GM12878 (cell line): ENCODE measurements at regions not wholly inside any gene's neighbourhood (a gene's known extent, or its start where the extent isn't known, plus 50 kb on each side); places are given as distances from the start of the nearest gene placed in this dataset.

Experiments used
- ATAC-seq: fragments of 200-7000 bp; cut with Tn5 transposase; 3 replicates; pipeline ENCODE4 v1.9.1; 2020; ENCODE audit warnings: mild to moderate bottlenecking, moderate library complexity
- BruUV-seq: library from RNA; stranded (reverse); fragments of 400-500 nt; replicated peaks from 2 replicates; lab custom pipeline; 2021; lab: Mats Ljungman, UMichigan
- CTCF ChIA-PET: fragments of 300-600 bp; sonication (Branson Sonifier 250); formaldehyde crosslinking; extraction: SDS; loops from one replicate; lab custom pipeline; 2021; ENCODE audit warnings: inconsistent platforms; lab: Yijun Ruan, JAX
- POLR2A ChIA-PET: fragments of 350-600 bp; formaldehyde crosslinking; extraction: SDS; loops from one replicate; lab custom pipeline; 2021; ENCODE audit warnings: inconsistent platforms; lab: Charles Lee
- RAD21 ChIA-PET: fragments of 300-600 bp; sonication (Branson Sonifier 250); formaldehyde crosslinking; loops from one replicate; lab custom pipeline; 2023; ENCODE audit warnings: antibody characterized with exemption; ENCODE audit not compliant: unreplicated experiment; lab: Charles Lee
- SMC1A ChIA-PET: fragments of 300-600 bp; sonication (Branson Sonifier 250); formaldehyde crosslinking; loops from one replicate; lab custom pipeline; 2023; ENCODE audit not compliant: unreplicated experiment, uncharacterized antibody; lab: Charles Lee
- DNase-seq: peaks from one replicate; pipeline ENCODE4 v3.0.0-alpha.2; 2011; ENCODE audit warnings: low read depth, low spot score
- FAIRE-seq: peaks from 3 replicates; lab custom pipeline; 2011; peaks lifted over from hg19 to GRCh38; lab: Jason Lieb, UNC
- H2AFZ ChIP-seq: 2 replicates; pipeline ENCODE4 v1.6.0; 2011; ENCODE audit warnings: low read depth, low read length, control low read depth; ENCODE audit not compliant: control insufficient read depth
- H3K27ac ChIP-seq: 2 replicates; pipeline ENCODE4 v1.5.1; 2011; ENCODE audit warnings: control low read depth; ENCODE audit not compliant: control insufficient read depth, insufficient read depth
- H3K27me3 ChIP-seq, 2 experiments: replicated peaks in 1 of 2; 2 replicates each; pipeline versions ENCODE4 v1.6.0 to v1.6.1; 2011; ENCODE audit warnings: low read length in 1 of 2; ENCODE audit not compliant: control insufficient read depth in 2 of 2, insufficient read depth in 2 of 2
- H3K36me3 ChIP-seq, 2 experiments: 2 replicates each; pipeline ENCODE4 v1.5.1; 2011; ENCODE audit warnings: low read length in 1 of 2; ENCODE audit not compliant: control insufficient read depth in 2 of 2, insufficient read depth in 2 of 2
- H3K4me1 ChIP-seq: 2 replicates; pipeline ENCODE4 v1.6.1; 2011; ENCODE audit warnings: mild to moderate bottlenecking, low read length, moderate library complexity, mixed read lengths; ENCODE audit not compliant: control insufficient read depth, insufficient read depth
- H3K4me2 ChIP-seq: 2 replicates; pipeline ENCODE4 v1.6.0; 2011; ENCODE audit warnings: control low read depth; ENCODE audit not compliant: control insufficient read depth, insufficient read depth
- H3K4me3 ChIP-seq: fragments of 200-600 bp; sonication (generic); 2 replicates; pipeline ENCODE4 v1.5.1; 2016
- H3K79me2 ChIP-seq: 2 replicates; pipeline ENCODE4 v1.6.0; 2011; ENCODE audit warnings: low read length; ENCODE audit not compliant: control insufficient read depth, insufficient read depth
- H3K9ac ChIP-seq: 2 replicates; pipeline ENCODE4 v1.8.0; 2011; ENCODE audit warnings: low read length, control low read depth, mixed read lengths; ENCODE audit not compliant: control insufficient read depth, insufficient read depth
- H3K9me3 ChIP-seq: replicated peaks from 3 replicates; pipeline ENCODE4 v1.5.1; 2011; ENCODE audit warnings: mild to moderate bottlenecking, low read length; ENCODE audit not compliant: control insufficient read depth, insufficient read depth
- H4K20me1 ChIP-seq: 2 replicates; pipeline ENCODE4 v1.6.0; 2011; ENCODE audit not compliant: control insufficient read depth, insufficient read depth
- BACH1 ChIP-seq: fragments of 450-650 bp; IDR thresholded peaks from 2 replicates; pipeline ENCODE4 v1.6.1; 2017; ENCODE audit warnings: mild to moderate bottlenecking, borderline replicate concordance
- BMI1 ChIP-seq: fragments of 450-650 bp; IDR thresholded peaks from 2 replicates; pipeline ENCODE4 v1.6.1; 2016; ENCODE audit warnings: mild to moderate bottlenecking, moderate library complexity, borderline replicate concordance
- BRCA1 ChIP-seq: IDR thresholded peaks from 2 replicates; pipeline ENCODE4 v1.6.1; 2011; ENCODE audit warnings: low read depth, low read length, improper control_type of control experiment
- CREB1 ChIP-seq: IDR thresholded peaks from 2 replicates; pipeline ENCODE4 v1.6.1; 2012; ENCODE audit warnings: low read depth, mild to moderate bottlenecking, inconsistent platforms
- EZH2 ChIP-seq: IDR thresholded peaks from 2 replicates; pipeline ENCODE4 v1.6.1; 2012; ENCODE audit warnings: low read depth, mild to moderate bottlenecking, control low read depth, inconsistent platforms, low read length, borderline replicate concordance; ENCODE audit not compliant: control insufficient read depth
- GATAD2B ChIP-seq: fragments of 450-650 bp; conservative IDR thresholded peaks from 2 replicates; pipeline ENCODE4 v1.6.1; 2017; ENCODE audit warnings: low read depth, mild to moderate bottlenecking, moderate library complexity
- HDGF ChIP-seq: fragments of 450-650 bp; IDR thresholded peaks from 2 replicates; pipeline ENCODE4 v1.6.1; 2016; ENCODE audit warnings: antibody characterized with exemption
- MEF2A ChIP-seq: IDR thresholded peaks from 2 replicates; pipeline ENCODE4 v1.6.1; 2011; ENCODE audit warnings: low read depth, mild to moderate bottlenecking, low read length, moderate library complexity; ENCODE audit not compliant: insufficient read depth
- PML ChIP-seq: IDR thresholded peaks from 2 replicates; pipeline ENCODE4 v1.6.1; 2012; ENCODE audit warnings: low read length, inconsistent platforms
- POLR2AphosphoS5 ChIP-seq: IDR thresholded peaks from 2 replicates; pipeline ENCODE4 v1.6.1; 2011; ENCODE audit warnings: mild to moderate bottlenecking, low read length, inconsistent platforms
- SP1 ChIP-seq: IDR thresholded peaks from one replicate; pipeline ENCODE4 v1.6.1; 2011; ENCODE audit warnings: low read depth, low read length
- TARDBP ChIP-seq: IDR thresholded peaks from 2 replicates; pipeline ENCODE4 v1.6.1; 2016; ENCODE audit warnings: borderline replicate concordance
- TCF12 ChIP-seq: IDR thresholded peaks from 2 replicates; pipeline ENCODE4 v1.6.1; 2011; ENCODE audit warnings: low read depth, mild to moderate bottlenecking, low read length
- ZNF24 ChIP-seq: fragments of 450-650 bp; IDR thresholded peaks from 2 replicates; pipeline ENCODE4 v1.6.1; 2017; ENCODE audit warnings: antibody characterized with exemption, mild to moderate bottlenecking
- ZNF274 ChIP-seq: IDR thresholded peaks from one replicate; pipeline ENCODE4 v1.8.0; 2011; ENCODE audit not compliant: insufficient read length, insufficient read depth
- ZZZ3 ChIP-seq: IDR thresholded peaks from 2 replicates; pipeline ENCODE4 v1.6.1; 2011; ENCODE audit warnings: low read depth; ENCODE audit not compliant: control insufficient read depth, insufficient read length
- WGBS: methylation state at CpG from one replicate; pipeline ENCODE4 v1.1.6; 2016; ENCODE audit warnings: low lambda C conversion rate; ENCODE audit not compliant: insufficient replicate concordance, insufficient coverage; ENCODE audit errors: missing lambda C conversion rate; 5-methylcytosine and 5-hydroxymethylcytosine counted together
- in situ Hi-C: fragments of 300-500 bp; cut with MboI; formaldehyde crosslinking; loops from 9 replicates; pipeline ENCODE4 v1.14.3; 2018; ENCODE audit warnings: mixed read lengths
- intact Hi-C: fragments of 100-400 bp; cut with micrococcal nuclease; formaldehyde crosslinking; loops from one replicate; pipeline ENCODE4 v1.14.2; 2022; ENCODE audit not compliant: unreplicated experiment
- TF ChIP-seq, protein P1 (sequence below): fragments of 450-650 bp; formaldehyde crosslinking; IDR thresholded peaks from 2 replicates; pipeline ENCODE4 v1.4.0; 2022; ENCODE audit warnings: mild to moderate bottlenecking, moderate library complexity
- TF ChIP-seq, protein P2 (sequence below): fragments of 450-650 bp; IDR thresholded peaks from 2 replicates; pipeline ENCODE4 v1.6.1; 2016; ENCODE audit warnings: mild to moderate bottlenecking
- TF ChIP-seq, protein P3 (sequence below): fragments of 150-350 bp; IDR thresholded peaks from 2 replicates; pipeline ENCODE4 v1.6.1; 2016; ENCODE audit warnings: low read depth, low read length

DNA sequence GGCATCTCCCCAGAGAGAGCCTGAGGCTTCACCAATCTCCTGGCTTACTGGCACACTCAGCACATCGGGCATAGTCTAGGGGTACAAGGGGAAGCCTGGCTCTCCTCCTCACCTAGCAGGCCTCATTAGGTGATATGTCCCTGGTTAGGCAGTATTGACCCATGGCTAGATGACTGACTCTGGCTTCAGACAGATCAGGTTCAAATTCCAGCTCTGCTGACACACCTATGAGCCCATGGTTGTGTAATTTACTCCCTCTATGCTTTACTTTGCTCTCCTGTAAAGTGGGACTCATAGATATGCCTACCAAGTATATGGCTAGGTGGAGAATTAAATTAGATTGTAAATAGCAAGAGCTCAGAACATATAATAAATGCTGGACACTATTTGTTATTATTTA lies 157.3 kb upstream of the IRX3 start:
- Histone ChIP-seq H3K9me3 (no peaks in the 10 kb centered on the region), H3K4me3 (no peak overlapping the region), H3K4me1 (no peaks in the 10 kb centered on the region), H3K27ac (no peak overlapping the region), H3K27me3 (no peaks in the 10 kb centered on the region; a peak in 1 of 4 replicates), H2AFZ (no peak overlapping the region), H3K9ac (no peak overlapping the region), H3K4me2 (no peak overlapping the region), H4K20me1 (no peaks in the 10 kb centered on the region), H3K79me2 (no peaks in the 10 kb centered on the region), H3K36me3 (no peaks in the 10 kb centered on the region)
- ATAC-seq (no peak), FAIRE-seq (no peak), DNase-seq (no peak)
- ChIA-PET CTCF (no interaction called here), SMC1A (no interaction called here), RAD21 (no interaction called here), POLR2A (no interaction called here)
- no peak for TF ChIP-seq MEF2A
- no peak for TF ChIP-seq TCF12
- no peak for TF ChIP-seq SP1
- TF ChIP-seq, protein P1, sequence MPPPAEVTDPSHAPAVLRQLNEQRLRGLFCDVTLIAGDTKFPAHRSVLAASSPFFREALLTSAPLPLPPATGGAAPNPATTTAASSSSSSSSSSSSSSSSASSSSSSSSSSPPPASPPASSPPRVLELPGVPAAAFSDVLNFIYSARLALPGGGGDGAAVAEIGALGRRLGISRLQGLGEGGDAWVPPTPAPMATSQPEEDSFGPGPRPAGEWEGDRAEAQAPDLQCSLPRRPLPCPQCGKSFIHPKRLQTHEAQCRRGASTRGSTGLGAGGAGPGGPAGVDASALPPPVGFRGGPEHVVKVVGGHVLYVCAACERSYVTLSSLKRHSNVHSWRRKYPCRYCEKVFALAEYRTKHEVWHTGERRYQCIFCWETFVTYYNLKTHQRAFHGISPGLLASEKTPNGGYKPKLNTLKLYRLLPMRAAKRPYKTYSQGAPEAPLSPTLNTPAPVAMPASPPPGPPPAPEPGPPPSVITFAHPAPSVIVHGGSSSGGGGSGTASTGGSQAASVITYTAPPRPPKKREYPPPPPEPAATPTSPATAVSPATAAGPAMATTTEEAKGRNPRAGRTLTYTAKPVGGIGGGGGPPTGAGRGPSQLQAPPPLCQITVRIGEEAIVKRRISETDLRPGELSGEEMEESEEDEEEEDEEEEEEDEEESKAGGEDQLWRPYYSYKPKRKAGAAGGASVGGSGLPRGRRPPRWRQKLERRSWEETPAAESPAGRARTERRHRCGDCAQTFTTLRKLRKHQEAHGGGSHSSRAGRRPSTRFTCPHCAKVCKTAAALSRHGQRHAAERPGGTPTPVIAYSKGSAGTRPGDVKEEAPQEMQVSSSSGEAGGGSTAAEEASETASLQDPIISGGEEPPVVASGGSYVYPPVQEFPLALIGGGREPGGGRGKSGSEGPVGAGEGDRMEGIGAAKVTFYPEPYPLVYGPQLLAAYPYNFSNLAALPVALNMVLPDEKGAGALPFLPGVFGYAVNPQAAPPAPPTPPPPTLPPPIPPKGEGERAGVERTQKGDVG, result no peak
- no peak for TF ChIP-seq HDGF
- TF ChIP-seq BRCA1, result no peak
- no peak for TF ChIP-seq GATAD2B
- TF ChIP-seq, protein P2, sequence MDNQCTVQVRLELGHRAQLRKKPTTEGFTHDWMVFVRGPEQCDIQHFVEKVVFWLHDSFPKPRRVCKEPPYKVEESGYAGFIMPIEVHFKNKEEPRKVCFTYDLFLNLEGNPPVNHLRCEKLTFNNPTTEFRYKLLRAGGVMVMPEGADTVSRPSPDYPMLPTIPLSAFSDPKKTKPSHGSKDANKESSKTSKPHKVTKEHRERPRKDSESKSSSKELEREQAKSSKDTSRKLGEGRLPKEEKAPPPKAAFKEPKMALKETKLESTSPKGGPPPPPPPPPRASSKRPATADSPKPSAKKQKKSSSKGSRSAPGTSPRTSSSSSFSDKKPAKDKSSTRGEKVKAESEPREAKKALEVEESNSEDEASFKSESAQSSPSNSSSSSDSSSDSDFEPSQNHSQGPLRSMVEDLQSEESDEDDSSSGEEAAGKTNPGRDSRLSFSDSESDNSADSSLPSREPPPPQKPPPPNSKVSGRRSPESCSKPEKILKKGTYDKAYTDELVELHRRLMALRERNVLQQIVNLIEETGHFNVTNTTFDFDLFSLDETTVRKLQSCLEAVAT, result no peak
- TF ChIP-seq BACH1, result no peak
- no peak for TF ChIP-seq CREB1
- TF ChIP-seq ZNF24, result no peak
- TF ChIP-seq ZZZ3, result no peak
- TF ChIP-seq POLR2AphosphoS5, result no peak
- TF ChIP-seq, protein P3, sequence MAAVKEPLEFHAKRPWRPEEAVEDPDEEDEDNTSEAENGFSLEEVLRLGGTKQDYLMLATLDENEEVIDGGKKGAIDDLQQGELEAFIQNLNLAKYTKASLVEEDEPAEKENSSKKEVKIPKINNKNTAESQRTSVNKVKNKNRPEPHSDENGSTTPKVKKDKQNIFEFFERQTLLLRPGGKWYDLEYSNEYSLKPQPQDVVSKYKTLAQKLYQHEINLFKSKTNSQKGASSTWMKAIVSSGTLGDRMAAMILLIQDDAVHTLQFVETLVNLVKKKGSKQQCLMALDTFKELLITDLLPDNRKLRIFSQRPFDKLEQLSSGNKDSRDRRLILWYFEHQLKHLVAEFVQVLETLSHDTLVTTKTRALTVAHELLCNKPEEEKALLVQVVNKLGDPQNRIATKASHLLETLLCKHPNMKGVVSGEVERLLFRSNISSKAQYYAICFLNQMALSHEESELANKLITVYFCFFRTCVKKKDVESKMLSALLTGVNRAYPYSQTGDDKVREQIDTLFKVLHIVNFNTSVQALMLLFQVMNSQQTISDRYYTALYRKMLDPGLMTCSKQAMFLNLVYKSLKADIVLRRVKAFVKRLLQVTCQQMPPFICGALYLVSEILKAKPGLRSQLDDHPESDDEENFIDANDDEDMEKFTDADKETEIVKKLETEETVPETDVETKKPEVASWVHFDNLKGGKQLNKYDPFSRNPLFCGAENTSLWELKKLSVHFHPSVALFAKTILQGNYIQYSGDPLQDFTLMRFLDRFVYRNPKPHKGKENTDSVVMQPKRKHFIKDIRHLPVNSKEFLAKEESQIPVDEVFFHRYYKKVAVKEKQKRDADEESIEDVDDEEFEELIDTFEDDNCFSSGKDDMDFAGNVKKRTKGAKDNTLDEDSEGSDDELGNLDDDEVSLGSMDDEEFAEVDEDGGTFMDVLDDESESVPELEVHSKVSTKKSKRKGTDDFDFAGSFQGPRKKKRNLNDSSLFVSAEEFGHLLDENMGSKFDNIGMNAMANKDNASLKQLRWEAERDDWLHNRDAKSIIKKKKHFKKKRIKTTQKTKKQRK, result no peak
- no peak for TF ChIP-seq BMI1
- TF ChIP-seq ZNF274, result no peak
- no peak for TF ChIP-seq TARDBP
- TF ChIP-seq EZH2, result no peak
- TF ChIP-seq PML, result no peak
- WGBS, result 0% methylated on average over 1 of the region's 1 CpG
- BruUV-seq, result no TSS peak
- in situ Hi-C loops, result no loop called here
- intact Hi-C loops, result no loop called here
